Tibial nerve (tissue), 3 donors: ENCODE measurements at regions not wholly inside any gene's neighbourhood (a gene's known extent, or its start where the extent isn't known, plus 50 kb on each side); places are given as distances from the start of the nearest gene placed in this dataset.

Source experiments
- POLR2A ChIP-seq, 2 donors: fragments of 450-650 bp; IDR thresholded peaks; one replicate each; pipeline ENCODE4 v1.6.1; 2017; ENCODE audit warnings: antibody characterized with exemption in 2 of 2, mild to moderate bottlenecking in 2 of 2, moderate library complexity in 2 of 2
- TF ChIP-seq, protein P1 (sequence below), 5 experiments: fragments of 200-600 bp in 3 of 5; fragments of 450-650 bp in 2 of 5; sonication (generic) in 3 of 5; IDR thresholded peaks; one replicate each; pipeline ENCODE4 v1.5.1; 2016 to 2019; ENCODE audit warnings: antibody characterized with exemption in 5 of 5, mild to moderate bottlenecking in 3 of 5, moderate library complexity in 2 of 5

GRCh38 chr7:41786944-41787343 is 84.1 kb upstream of the INHBA start:
- TF ChIP-seq, protein P1, sequence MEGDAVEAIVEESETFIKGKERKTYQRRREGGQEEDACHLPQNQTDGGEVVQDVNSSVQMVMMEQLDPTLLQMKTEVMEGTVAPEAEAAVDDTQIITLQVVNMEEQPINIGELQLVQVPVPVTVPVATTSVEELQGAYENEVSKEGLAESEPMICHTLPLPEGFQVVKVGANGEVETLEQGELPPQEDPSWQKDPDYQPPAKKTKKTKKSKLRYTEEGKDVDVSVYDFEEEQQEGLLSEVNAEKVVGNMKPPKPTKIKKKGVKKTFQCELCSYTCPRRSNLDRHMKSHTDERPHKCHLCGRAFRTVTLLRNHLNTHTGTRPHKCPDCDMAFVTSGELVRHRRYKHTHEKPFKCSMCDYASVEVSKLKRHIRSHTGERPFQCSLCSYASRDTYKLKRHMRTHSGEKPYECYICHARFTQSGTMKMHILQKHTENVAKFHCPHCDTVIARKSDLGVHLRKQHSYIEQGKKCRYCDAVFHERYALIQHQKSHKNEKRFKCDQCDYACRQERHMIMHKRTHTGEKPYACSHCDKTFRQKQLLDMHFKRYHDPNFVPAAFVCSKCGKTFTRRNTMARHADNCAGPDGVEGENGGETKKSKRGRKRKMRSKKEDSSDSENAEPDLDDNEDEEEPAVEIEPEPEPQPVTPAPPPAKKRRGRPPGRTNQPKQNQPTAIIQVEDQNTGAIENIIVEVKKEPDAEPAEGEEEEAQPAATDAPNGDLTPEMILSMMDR (IDR thresholded peaks at IDR 0.05), result no peak
- no peak for TF ChIP-seq POLR2A (IDR thresholded peaks at IDR 0.05)
